ENCODE measurements at regions not wholly inside any gene's neighbourhood (a gene's known extent, or its start where the extent isn't known, plus 50 kb on each side); places are given as distances from the start of the nearest gene placed in this dataset.
"Not testable (repeated sequence)": the region's sequence is repeated elsewhere in the genome, so short reads cannot be mapped to it uniquely, and the experiment has no call there.

- no peak for TF ChIP-seq CTCF (IDR thresholded peaks at IDR 0.05)
- TF ChIP-seq ZFX (IDR thresholded peaks at IDR 0.05; ENCODE audit: borderline replicate concordance): no peak
- no peak overlapping the region for H3K27ac ChIP-seq
Observed at GRCh38 chr3:16076564-16076963, 97.9 kb upstream of the GALNT15 start.

- not testable (repeated sequence) for H3K27ac ChIP-seq
Observed at GRCh38 chr3:16077146-16077545, 97.3 kb upstream of the GALNT15 start.

GRCh38 chr3:16077681-16078080 is 96.8 kb upstream of the GALNT15 start:
- H3K27ac ChIP-seq: not testable (repeated sequence)

- no peak for TF ChIP-seq ZFX (IDR thresholded peaks at IDR 0.05; ENCODE audit: borderline replicate concordance)
- no peak for TF ChIP-seq CTCF (IDR thresholded peaks at IDR 0.05)
- no peak overlapping the region for H3K27ac ChIP-seq
Observed at GRCh38 chr3:16079519-16079918, 95.0 kb upstream of the GALNT15 start.

- no peak overlapping the region for H3K27ac ChIP-seq
- TF ChIP-seq CTCF (IDR thresholded peaks at IDR 0.05) (no peak), ZFX (IDR thresholded peaks at IDR 0.05; ENCODE audit: borderline replicate concordance) (no peak)
Observed at GRCh38 chr3:16081661-16082060, 92.8 kb upstream of the GALNT15 start.

- TF ChIP-seq ZFX (IDR thresholded peaks at IDR 0.05; ENCODE audit: borderline replicate concordance): no peak
- no peak for TF ChIP-seq CTCF (IDR thresholded peaks at IDR 0.05)
- H3K27ac ChIP-seq: no peak overlapping the region
Observed at GRCh38 chr3:16084887-16085286, 89.6 kb upstream of the GALNT15 start.

GRCh38 chr3:16085410-16085809 is 89.1 kb upstream of the GALNT15 start:
- H3K27ac ChIP-seq: no peak overlapping the region

GRCh38 chr3:16085884-16086608 is 88.4 kb upstream of the GALNT15 start:
- no peak for TF ChIP-seq ZFX (IDR thresholded peaks at IDR 0.05; ENCODE audit: borderline replicate concordance)
- TF ChIP-seq CTCF (IDR thresholded peaks at IDR 0.05): no peak

More at GRCh38 chr3:16085410-16085809, 89.1 kb upstream of the GALNT15 start:
- no peak for TF ChIP-seq CTCF (IDR thresholded peaks at IDR 0.05)
- no peak for TF ChIP-seq ZFX (IDR thresholded peaks at IDR 0.05; ENCODE audit: borderline replicate concordance)

More at GRCh38 chr3:16085884-16086608, 88.4 kb upstream of the GALNT15 start:
- H3K27ac ChIP-seq: no peak overlapping the region

Measured in 22Rv1 (cell line).